SU-DHL-6 (cell line): ENCODE measurements at regions not wholly inside any gene's neighbourhood (a gene's known extent, or its start where the extent isn't known, plus 50 kb on each side); places are given as distances from the start of the nearest gene placed in this dataset.

Experiments used
- H2AFZ ChIP-seq: fragments of 200-600 bp; sonication (generic); 2 replicates; pipeline ENCODE4 v1.6.1; 2014; ENCODE audit warnings: low read depth, mild to moderate bottlenecking, moderate library complexity, mixed read lengths, antibody characterized with exemption, low read length; ENCODE audit not compliant: severe bottlenecking
- H3F3A ChIP-seq: fragments of 200-600 bp; shearing (Covaris generic); 2 replicates; pipeline ENCODE4 v1.6.0; 2016; ENCODE audit warnings: antibody characterized with exemption, mild to moderate bottlenecking; ENCODE audit not compliant: insufficient read depth
- H3K27ac ChIP-seq: fragments of 200-600 bp; sonication (generic); 2 replicates; pipeline ENCODE4 v1.5.1; 2016; ENCODE audit warnings: low read depth, mild to moderate bottlenecking, low read length, moderate library complexity, mixed read lengths
- H3K27me3 ChIP-seq: fragments of 200-600 bp; sonication (generic), shearing (Covaris generic); 2 replicates; pipeline ENCODE4 v1.6.0; 2014; ENCODE audit warnings: mild to moderate bottlenecking, low read length
- H3K36me3 ChIP-seq: fragments of 200-600 bp; sonication (generic); 2 replicates; pipeline ENCODE4 v1.6.1; 2014; ENCODE audit warnings: mild to moderate bottlenecking, low read length, mixed read lengths
- H3K4me2 ChIP-seq: fragments of 300-600, 200-600 bp; shearing (Covaris generic), sonication (generic); 2 replicates; pipeline ENCODE4 v1.6.0; 2014; ENCODE audit warnings: low read length, low read depth, mild to moderate bottlenecking; ENCODE audit not compliant: poor library complexity, severe bottlenecking
- H3K4me3 ChIP-seq: fragments of 200-600 bp; sonication (generic); 2 replicates; pipeline ENCODE4 v1.5.1; 2014; ENCODE audit warnings: antibody characterized with exemption, low read length, mild to moderate bottlenecking, mixed read lengths; ENCODE audit not compliant: insufficient read depth, poor library complexity, severe bottlenecking
- H3K79me2 ChIP-seq: fragments of 200-600 bp; sonication (generic); 2 replicates; pipeline ENCODE4 v1.6.1; 2014; ENCODE audit warnings: mild to moderate bottlenecking, low read length, moderate library complexity; ENCODE audit not compliant: insufficient read depth
- H3K9ac ChIP-seq: fragments of 200-600 bp; sonication (generic); 2 replicates; pipeline ENCODE4 v1.7.0; 2014; ENCODE audit warnings: mild to moderate bottlenecking, low read length
- H3K9me2 ChIP-seq: fragments of 200-600 bp; sonication (generic); replicated peaks from 2 replicates; pipeline ENCODE4 v1.6.1; 2014; ENCODE audit warnings: low read length; ENCODE audit not compliant: insufficient read depth
- H3K9me3 ChIP-seq: fragments of 200-600 bp; sonication (generic); 2 replicates; pipeline ENCODE4 v1.6.1; 2014; ENCODE audit warnings: low read length, mixed read lengths; ENCODE audit not compliant: insufficient read depth
- H4K20me1 ChIP-seq: fragments of 200-600 bp; sonication (generic); 2 replicates; pipeline ENCODE4 v1.6.1; 2014; ENCODE audit warnings: low read depth, mild to moderate bottlenecking, antibody characterized with exemption, low read length, moderate library complexity, mixed read lengths
- EZH2phosphoT487 ChIP-seq: fragments of 200-600 bp; sonication (generic), shearing (Covaris generic); conservative IDR thresholded peaks from 2 replicates; pipeline ENCODE4 v1.6.1; 2018; ENCODE audit warnings: mild to moderate bottlenecking, antibody characterized with exemption, low read length, moderate library complexity, mixed read lengths
- TF ChIP-seq, protein P1 (sequence below): fragments of 200-600 bp; sonication (generic); IDR thresholded peaks from one replicate; pipeline ENCODE4 v1.5.1; 2017; ENCODE audit warnings: antibody characterized with exemption, mild to moderate bottlenecking, low read length, moderate library complexity; ENCODE audit not compliant: insufficient read depth, poor library complexity, severe bottlenecking

DNA sequence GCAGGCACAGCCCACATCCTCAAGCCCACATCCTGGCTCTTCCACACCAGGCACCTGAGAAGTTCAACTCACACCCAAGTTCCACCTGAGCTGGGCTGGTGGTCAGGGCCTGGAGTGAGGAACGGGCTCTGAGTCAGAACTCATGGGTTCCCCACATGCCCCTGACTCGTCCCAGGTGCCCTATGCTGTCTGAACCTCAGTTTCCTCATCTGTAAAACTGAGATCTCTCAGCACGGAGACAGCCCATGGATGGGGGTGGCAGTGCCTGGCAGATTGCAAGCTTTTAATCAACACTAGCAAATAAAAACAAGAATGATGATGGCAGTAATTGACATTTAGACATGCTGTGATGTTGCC is 307.8 kb downstream of the NDUFA10 start:
- H3K27ac ChIP-seq: no peak overlapping the region
- no peak for TF ChIP-seq EZH2phosphoT487
- TF ChIP-seq, protein P1, sequence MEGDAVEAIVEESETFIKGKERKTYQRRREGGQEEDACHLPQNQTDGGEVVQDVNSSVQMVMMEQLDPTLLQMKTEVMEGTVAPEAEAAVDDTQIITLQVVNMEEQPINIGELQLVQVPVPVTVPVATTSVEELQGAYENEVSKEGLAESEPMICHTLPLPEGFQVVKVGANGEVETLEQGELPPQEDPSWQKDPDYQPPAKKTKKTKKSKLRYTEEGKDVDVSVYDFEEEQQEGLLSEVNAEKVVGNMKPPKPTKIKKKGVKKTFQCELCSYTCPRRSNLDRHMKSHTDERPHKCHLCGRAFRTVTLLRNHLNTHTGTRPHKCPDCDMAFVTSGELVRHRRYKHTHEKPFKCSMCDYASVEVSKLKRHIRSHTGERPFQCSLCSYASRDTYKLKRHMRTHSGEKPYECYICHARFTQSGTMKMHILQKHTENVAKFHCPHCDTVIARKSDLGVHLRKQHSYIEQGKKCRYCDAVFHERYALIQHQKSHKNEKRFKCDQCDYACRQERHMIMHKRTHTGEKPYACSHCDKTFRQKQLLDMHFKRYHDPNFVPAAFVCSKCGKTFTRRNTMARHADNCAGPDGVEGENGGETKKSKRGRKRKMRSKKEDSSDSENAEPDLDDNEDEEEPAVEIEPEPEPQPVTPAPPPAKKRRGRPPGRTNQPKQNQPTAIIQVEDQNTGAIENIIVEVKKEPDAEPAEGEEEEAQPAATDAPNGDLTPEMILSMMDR: no peak
- no peaks in the 10 kb centered on the region for H4K20me1 ChIP-seq
- H3K27me3 ChIP-seq: no peaks in the 10 kb centered on the region
- no peak overlapping the region for H3K4me3 ChIP-seq
- H3K9ac ChIP-seq: no peak overlapping the region
- no peaks in the 10 kb centered on the region for H3K36me3 ChIP-seq
- H3K9me2 ChIP-seq: no peaks in the 10 kb centered on the region
- H3F3A ChIP-seq: no peaks in the 10 kb centered on the region
- H3K4me2 ChIP-seq: no peak overlapping the region
- no peaks in the 10 kb centered on the region for H3K9me3 ChIP-seq
- H3K79me2 ChIP-seq: no peaks in the 10 kb centered on the region
- H2AFZ ChIP-seq: no peak overlapping the region

DNA sequence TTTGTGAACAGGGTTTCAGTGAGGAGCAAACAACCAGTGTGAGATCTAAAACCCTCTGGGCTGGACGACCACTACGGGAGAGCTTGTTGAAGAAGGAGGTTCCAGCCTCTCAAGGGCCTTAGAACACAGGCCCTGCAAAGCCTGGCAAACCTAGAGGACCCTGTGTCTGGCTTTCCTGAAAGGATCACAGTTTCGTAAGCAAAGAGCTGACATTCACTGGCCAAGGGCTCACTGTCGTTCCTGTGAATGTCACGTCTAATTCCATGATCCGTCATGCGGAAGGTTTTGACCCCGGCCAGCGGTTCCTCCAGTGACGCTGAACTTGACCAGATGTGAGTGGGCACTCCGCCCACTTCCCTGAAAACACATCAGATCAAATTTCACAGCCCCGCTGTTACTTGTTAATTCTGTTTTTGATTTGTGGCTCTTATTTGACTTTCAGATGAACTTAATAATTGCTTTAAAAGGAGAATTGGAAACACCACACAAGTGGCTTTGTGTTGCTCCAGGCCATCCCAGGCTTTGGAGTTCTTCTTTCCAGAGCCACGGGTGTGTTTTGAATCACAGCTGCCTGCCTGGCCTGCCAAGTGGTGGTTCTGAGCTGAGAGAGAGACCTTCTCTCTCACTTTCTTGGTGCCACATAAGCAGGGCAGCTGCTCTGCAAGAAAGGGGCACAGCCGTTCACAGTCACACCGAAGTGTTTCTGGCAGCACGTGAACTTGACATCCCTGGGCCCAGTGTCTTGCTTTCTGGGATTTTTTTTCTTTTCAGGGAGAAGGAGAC is 308.4 kb downstream of the NDUFA10 start:
- Histone ChIP-seq H3F3A (no peaks in the 10 kb centered on the region), H3K36me3 (no peaks in the 10 kb centered on the region), H3K9me3 (no peaks in the 10 kb centered on the region), H3K27me3 (no peaks in the 10 kb centered on the region), H3K27ac (no peak overlapping the region), H3K4me2 (no peak overlapping the region), H3K9me2 (no peaks in the 10 kb centered on the region), H3K4me3 (no peak overlapping the region), H3K79me2 (no peaks in the 10 kb centered on the region), H4K20me1 (no peaks in the 10 kb centered on the region), H3K9ac (no peak overlapping the region), H2AFZ (no peak overlapping the region)
- TF ChIP-seq, protein P1: no peak
- no peak for TF ChIP-seq EZH2phosphoT487

DNA sequence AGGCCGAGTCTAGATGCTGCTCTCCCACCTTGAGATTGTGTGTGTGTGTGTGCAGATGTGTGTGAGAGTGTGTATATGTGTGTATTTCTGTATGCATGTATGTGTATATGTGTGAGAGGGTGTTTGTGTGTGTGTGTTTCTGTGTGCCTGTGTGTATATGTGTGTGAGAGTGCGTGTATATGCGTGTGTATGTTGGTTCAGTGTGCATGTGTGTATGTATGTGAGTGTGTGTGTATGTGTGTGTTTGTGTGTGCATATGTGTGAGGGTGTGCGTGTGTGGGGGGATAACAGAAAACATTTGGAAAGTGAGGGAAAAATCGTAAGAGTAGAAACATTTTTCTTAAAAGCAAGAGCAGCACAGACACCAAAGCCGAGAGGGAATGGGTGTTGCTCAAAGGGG is 309.1 kb downstream of the NDUFA10 start:
- no peaks in the 10 kb centered on the region for H3F3A ChIP-seq
- TF ChIP-seq, protein P1: no peak
- TF ChIP-seq EZH2phosphoT487: no peak

More for the DNA sequence above, 309.1 kb downstream of the NDUFA10 start:
- H3K4me3 ChIP-seq: no peak overlapping the region
- no peak overlapping the region for H3K9ac ChIP-seq
- H3K36me3 ChIP-seq: no peaks in the 10 kb centered on the region
- H3K9me2 ChIP-seq: no peaks in the 10 kb centered on the region
- no peak overlapping the region for H3K27ac ChIP-seq
- no peaks in the 10 kb centered on the region for H3K79me2 ChIP-seq
- H3K9me3 ChIP-seq: no peaks in the 10 kb centered on the region
- H3K4me2 ChIP-seq: no peak overlapping the region
- H4K20me1 ChIP-seq: no peaks in the 10 kb centered on the region
- H3K27me3 ChIP-seq: no peaks in the 10 kb centered on the region
- H2AFZ ChIP-seq: no peak overlapping the region
